GM21526 (cell line): ENCODE measurements at regions not wholly inside any gene's neighbourhood (a gene's known extent, or its start where the extent isn't known, plus 50 kb on each side); places are given as distances from the start of the nearest gene placed in this dataset.
A peak's percentile ranks its signal among the peaks of the same experiment; 100 is the strongest.
"Not testable (repeated sequence)": the region's sequence is repeated elsewhere in the genome, so short reads cannot be mapped to it uniquely, and the experiment has no call there.

ENCODE experiments used
- ATAC-seq: cut with Tn5 transposase; IDR thresholded peaks from one replicate; pipeline ENCODE4 v1.9.1; 2021; ENCODE audit warnings: moderate library complexity; ENCODE audit not compliant: unreplicated experiment, low FRiP score

- ATAC-seq, result no peak
Observed at GRCh38 chr4:89506866-89507491, 199.4 kb upstream of the GPRIN3 start.

- ATAC-seq, result no peak
Observed at GRCh38 chr4:89502581-89502980, 195.0 kb upstream of the GPRIN3 start.

DNA sequence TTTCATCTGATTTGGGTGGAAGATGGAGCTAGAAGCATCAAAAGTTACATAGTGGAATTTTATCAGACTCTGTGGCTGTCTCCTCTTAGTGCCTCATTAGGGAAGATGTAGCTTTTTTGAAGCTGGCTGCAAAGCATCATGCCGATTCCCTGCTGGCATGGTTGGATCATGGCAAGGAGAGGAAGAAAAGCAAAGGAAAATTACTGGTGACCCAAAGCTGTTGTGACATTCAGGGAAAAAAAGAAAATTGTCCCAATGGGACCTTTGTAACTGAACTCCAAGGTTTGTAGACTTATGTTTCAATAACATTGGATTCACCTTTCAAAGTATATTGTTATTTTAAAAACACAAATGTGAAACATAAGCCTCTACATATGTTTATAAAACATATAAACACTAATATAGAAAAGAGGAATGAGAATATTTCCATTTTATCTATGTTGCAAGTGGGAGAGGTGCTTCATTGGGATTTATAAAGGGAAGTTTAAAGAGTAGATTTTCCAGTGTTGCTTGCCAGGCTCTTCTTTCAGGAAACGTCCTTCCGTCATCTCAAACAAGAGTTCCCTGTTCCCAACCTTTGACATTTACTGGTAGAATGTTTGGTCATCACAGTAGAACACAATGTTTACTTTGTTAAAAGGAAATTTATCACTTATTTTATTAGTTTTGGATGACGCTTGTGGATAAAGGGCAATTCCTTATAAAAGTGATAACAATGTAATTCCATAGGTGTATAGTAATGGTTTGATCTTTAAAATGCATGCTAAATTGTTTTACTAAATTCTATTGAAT lies 190.1 kb upstream of the GPRIN3 start:
- ATAC-seq, result no peak

- no peak for ATAC-seq
Observed at GRCh38 chr4:89496851-89497250, 189.3 kb upstream of the GPRIN3 start.

- no peak for ATAC-seq
Observed at GRCh38 chr4:89493367-89493766, 185.8 kb upstream of the GPRIN3 start.

- no peak for ATAC-seq
Observed at GRCh38 chr4:89492581-89493071, 185.0 kb upstream of the GPRIN3 start.

GRCh38 chr4:89491761-89492160 lies 184.2 kb upstream of the GPRIN3 start:
- no peak for ATAC-seq

DNA sequence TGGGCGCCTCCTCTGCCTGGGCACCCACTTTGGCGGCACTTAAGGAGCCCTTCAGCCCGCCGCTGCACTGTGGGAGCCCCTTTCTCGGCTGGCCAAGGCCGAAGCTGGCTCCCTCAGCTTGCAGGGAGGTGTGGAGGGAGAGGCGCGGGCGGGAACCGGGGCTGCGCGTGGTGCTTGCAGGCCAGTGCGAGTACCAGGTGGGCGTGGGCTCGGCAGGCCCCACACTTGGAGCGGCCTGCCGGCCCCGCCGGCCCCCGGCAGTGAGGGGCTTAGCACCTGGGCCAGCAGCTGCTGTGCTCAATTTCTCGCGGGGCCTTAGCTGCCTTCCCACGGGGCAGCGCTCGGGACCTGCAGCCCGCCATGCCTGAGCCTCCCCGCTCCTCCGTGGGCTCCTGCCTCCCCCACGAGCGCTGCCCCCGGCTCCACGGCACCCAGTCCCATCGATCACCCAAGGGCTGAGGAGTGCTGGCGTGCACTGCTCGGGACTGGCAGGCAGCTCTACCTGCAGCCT lies 182.4 kb upstream of the GPRIN3 start:
- ATAC-seq, result not testable (repeated sequence)

DNA sequence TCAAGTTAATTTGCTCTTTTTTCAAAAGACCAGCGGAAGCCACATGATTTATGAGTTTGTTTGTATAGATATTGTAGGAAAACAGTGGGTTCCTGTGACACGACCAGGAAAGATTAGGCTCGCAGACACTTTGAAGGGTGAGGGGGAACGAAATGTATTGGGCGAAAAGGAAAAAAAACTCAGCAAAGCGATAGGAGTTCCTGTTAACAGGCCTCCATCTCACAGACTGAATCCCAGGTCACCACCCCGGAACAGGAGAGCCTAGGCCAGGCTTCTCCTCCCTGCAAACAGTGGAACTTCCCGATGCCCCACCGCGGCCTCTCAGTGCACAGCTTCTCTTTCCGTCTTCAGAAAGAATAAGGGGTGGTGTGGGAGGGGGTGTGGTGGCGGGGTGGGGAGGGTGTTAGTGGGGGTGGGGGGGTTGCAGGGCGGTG lies 181.8 kb upstream of the GPRIN3 start:
- no peak for ATAC-seq

GRCh38 chr4:89488736-89489135 lies 181.1 kb upstream of the GPRIN3 start:
- ATAC-seq, result no peak

GRCh38 chr4:89486673-89487072 lies 179.1 kb upstream of the GPRIN3 start:
- ATAC-seq, result no peak

DNA sequence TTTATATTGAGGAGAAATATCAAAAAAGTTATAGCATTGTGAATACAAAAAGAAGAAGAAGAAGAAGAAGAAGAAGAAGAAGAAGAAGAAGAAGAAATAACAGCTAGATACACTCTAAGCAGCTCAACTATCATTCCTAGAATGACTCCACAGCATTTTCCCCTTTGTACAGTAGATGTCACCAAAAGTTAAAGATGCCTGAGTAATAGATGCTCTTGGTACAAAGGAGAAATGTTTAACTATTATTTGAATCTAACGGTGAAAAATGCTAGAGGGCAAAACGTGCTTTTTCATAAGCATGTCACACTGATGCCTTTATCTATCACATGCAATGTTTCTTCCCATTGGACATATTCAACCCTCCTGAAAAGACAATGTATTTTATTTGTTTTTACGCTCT lies 178.4 kb upstream of the GPRIN3 start:
- no peak for ATAC-seq

GRCh38 chr4:89483833-89484232 lies 176.2 kb upstream of the GPRIN3 start:
- ATAC-seq, result no peak

- no peak for ATAC-seq
Observed at GRCh38 chr4:89482926-89483595, 175.5 kb upstream of the GPRIN3 start.

DNA sequence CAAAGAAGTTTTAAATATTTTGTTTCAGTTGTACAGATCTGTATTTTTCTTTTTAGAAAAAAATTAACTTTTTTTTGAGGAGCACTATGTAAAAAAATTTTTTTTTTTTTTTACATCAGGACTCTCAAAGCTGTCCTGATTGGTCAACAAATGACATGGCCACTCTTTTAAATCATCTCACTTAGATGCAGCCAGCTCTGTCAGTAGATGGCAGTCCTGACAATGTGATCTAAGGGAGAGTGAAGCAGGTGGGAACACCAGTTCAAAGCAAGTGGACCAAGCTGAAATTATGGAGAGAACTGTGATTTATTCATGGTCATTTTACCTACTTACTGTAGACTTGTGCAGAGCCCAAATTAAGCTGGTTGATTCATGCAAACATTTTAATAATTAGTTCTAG lies 174.7 kb upstream of the GPRIN3 start:
- ATAC-seq, result peak; percentile 93

DNA sequence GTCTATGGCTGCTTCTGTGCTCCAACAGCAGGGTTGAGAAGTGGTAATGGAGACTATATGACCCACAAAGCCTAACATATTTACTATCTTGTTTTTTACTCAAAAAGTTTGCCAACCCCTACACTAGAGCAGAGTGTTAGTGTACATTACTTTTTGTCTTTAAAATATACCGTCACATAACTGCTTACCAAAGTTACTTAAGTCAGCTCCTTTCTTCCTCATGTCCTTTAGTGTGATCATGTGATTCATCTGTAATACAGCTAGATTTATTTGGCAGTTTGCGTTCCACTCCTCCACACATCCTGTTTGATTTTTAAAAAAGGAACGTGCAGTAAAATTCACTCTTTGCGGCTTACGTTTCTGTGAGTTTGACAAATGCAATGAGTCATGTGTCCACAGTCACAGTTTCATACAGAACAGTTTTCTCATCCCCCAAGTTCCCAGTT lies 162.4 kb upstream of the GPRIN3 start:
- ATAC-seq, result peak; percentile 89

- ATAC-seq, result peak; percentile 9
Observed at GRCh38 chr4:89469516-89469915, 161.9 kb upstream of the GPRIN3 start.

- no peak for ATAC-seq
Observed at GRCh38 chr4:89468602-89469001, 161.0 kb upstream of the GPRIN3 start.

GRCh38 chr4:89463341-89463740 lies 155.7 kb upstream of the GPRIN3 start:
- no peak for ATAC-seq

GRCh38 chr4:89447543-89447942 lies 139.9 kb upstream of the GPRIN3 start:
- no peak for ATAC-seq

DNA sequence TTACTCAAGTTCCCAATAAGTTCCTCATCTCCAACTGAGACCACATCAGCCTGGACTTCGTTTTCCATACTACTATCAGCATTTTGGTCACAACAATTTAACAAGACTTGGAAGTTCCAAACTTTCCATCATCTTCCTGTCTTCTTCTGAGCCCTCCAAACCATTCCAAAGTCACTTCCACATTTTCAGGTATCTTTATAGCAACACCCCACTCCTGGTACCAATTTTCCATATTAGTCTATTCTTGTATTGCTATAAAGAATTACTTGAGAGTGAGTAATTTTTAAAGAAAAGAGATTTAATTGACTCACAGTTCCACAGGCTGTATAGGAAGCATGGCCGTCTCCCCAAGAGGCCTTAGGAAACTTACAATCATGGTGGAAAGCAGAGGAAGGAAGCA lies 138.6 kb upstream of the GPRIN3 start:
- no peak for ATAC-seq
